ENCODE measurements at regions not wholly inside any gene's neighbourhood (a gene's known extent, or its start where the extent isn't known, plus 50 kb on each side); places are given as distances from the start of the nearest gene placed in this dataset.

DNA sequence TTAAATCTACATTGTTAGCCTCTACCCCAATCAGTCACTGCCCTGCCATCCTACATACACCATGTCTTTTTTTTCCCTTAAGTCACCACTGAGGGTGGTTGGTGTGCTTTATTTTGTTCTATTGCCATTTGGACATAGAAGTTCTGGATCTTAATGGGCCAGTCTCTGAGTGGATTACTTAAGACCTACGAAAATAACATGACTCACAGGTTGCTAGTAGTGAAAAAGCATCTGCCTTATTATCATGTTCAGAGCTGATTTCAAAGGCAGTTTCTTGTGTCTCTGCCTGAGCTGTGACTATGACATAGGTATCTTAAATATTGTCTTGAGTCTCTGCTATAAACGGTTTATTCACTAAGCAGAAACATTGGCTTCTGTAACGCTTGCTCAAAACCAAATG, 410.8 kb downstream of the MDFIC start:
- no peaks in the 10 kb centered on the region for H3F3A ChIP-seq (ENCODE audit: insufficient read depth, low read length)
- no peaks in the 10 kb centered on the region for H3K4me1 ChIP-seq (ENCODE audit: insufficient read depth, low read length, severe bottlenecking)
- no peaks in the 10 kb centered on the region for H3K79me2 ChIP-seq (ENCODE audit: insufficient read depth, low read length)
- H3K9me2 ChIP-seq (ENCODE audit: low read depth, low read length): no peaks in the 10 kb centered on the region
- H3K4me3 ChIP-seq (ENCODE audit: low read depth, low read length, poor library complexity, severe bottlenecking): no peak overlapping the region
- no peak overlapping the region for H3K4me2 ChIP-seq (ENCODE audit: low read length)
- H3K27ac ChIP-seq (ENCODE audit: low read depth, low read length, poor library complexity, severe bottlenecking): no peak overlapping the region
- no peaks in the 10 kb centered on the region for H3K9me3 ChIP-seq (ENCODE audit: low read length)
- no peak overlapping the region for H3K9ac ChIP-seq (ENCODE audit: low read length)
- H4K20me1 ChIP-seq (ENCODE audit: insufficient read depth, low read length): no peaks in the 10 kb centered on the region
- no peaks in the 10 kb centered on the region for H3K27me3 ChIP-seq (ENCODE audit: insufficient read depth, low read length)
- no peaks in the 10 kb centered on the region for H3K36me3 ChIP-seq (ENCODE audit: insufficient read depth, low read length)
- no peak overlapping the region for H2AFZ ChIP-seq (ENCODE audit: low read length)
- no peak for TF ChIP-seq EZH2 (IDR thresholded peaks at IDR 0.05; ENCODE audit: borderline replicate concordance, low read length)
- TF ChIP-seq, protein P1, sequence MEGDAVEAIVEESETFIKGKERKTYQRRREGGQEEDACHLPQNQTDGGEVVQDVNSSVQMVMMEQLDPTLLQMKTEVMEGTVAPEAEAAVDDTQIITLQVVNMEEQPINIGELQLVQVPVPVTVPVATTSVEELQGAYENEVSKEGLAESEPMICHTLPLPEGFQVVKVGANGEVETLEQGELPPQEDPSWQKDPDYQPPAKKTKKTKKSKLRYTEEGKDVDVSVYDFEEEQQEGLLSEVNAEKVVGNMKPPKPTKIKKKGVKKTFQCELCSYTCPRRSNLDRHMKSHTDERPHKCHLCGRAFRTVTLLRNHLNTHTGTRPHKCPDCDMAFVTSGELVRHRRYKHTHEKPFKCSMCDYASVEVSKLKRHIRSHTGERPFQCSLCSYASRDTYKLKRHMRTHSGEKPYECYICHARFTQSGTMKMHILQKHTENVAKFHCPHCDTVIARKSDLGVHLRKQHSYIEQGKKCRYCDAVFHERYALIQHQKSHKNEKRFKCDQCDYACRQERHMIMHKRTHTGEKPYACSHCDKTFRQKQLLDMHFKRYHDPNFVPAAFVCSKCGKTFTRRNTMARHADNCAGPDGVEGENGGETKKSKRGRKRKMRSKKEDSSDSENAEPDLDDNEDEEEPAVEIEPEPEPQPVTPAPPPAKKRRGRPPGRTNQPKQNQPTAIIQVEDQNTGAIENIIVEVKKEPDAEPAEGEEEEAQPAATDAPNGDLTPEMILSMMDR (IDR thresholded peaks at IDR 0.05; ENCODE audit: low read length): no peak

DNA sequence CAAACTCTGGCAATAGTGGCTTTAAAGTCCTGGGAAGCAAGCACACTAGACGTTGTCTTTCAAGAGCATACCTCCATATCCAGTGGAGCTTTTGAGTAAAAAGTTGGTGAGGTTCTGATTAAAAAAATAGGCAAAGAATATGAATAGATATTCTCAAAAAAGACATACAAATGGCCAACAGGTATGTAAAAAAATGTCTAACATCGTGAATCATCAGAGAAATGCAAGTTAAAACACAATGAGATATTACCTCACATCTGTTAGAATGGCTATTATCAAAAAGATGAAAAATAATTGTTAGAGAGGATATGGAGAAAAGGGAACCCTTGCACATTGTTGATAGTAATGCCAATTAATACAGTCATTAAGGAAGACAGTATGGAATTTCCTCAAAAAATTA, 407.1 kb downstream of the MDFIC start:
- H3K36me3 ChIP-seq (ENCODE audit: insufficient read depth, low read length): no peaks in the 10 kb centered on the region
- TF ChIP-seq, protein P1 (IDR thresholded peaks at IDR 0.05; ENCODE audit: low read length): no peak
- no peak for TF ChIP-seq EZH2 (IDR thresholded peaks at IDR 0.05; ENCODE audit: borderline replicate concordance, low read length)
- no peaks in the 10 kb centered on the region for H3K9me2 ChIP-seq (ENCODE audit: low read depth, low read length)
- H3K4me1 ChIP-seq (ENCODE audit: insufficient read depth, low read length, severe bottlenecking): no peaks in the 10 kb centered on the region
- no peak overlapping the region for H2AFZ ChIP-seq (ENCODE audit: low read length)
- H3K79me2 ChIP-seq (ENCODE audit: insufficient read depth, low read length): no peaks in the 10 kb centered on the region
- H3K27ac ChIP-seq (ENCODE audit: low read depth, low read length, poor library complexity, severe bottlenecking): no peak overlapping the region
- no peaks in the 10 kb centered on the region for H3F3A ChIP-seq (ENCODE audit: insufficient read depth, low read length)
- H3K9ac ChIP-seq (ENCODE audit: low read length): no peak overlapping the region
- no peak overlapping the region for H3K4me3 ChIP-seq (ENCODE audit: low read depth, low read length, poor library complexity, severe bottlenecking)
- H3K4me2 ChIP-seq (ENCODE audit: low read length): no peak overlapping the region
- H3K9me3 ChIP-seq (ENCODE audit: low read length): no peaks in the 10 kb centered on the region
- H3K27me3 ChIP-seq (ENCODE audit: insufficient read depth, low read length): no peaks in the 10 kb centered on the region
- H4K20me1 ChIP-seq (ENCODE audit: insufficient read depth, low read length): no peaks in the 10 kb centered on the region

DNA sequence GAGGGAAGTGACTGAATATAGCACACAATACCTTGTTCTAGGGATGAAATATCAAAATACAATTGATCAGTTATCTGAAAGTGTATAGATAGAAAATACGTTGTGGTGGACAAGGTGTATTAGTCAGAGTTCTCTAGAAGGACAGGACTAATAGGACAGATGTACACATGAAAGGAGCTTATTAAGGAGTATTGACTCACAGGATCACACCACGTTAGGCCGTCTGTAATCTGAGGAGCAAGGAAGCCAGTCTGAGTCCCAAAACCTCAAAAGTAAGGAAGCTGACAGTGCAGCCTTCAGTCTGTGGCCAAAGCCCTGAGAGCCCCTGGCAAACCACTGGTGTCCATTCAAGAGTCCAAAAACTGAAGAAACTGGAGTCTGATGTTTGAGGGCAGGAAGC, 406.1 kb downstream of the MDFIC start:
- H3K4me1 ChIP-seq (ENCODE audit: insufficient read depth, low read length, severe bottlenecking): no peaks in the 10 kb centered on the region
- no peaks in the 10 kb centered on the region for H3K9me2 ChIP-seq (ENCODE audit: low read depth, low read length)
- no peak overlapping the region for H3K4me2 ChIP-seq (ENCODE audit: low read length)
- no peak overlapping the region for H3K27ac ChIP-seq (ENCODE audit: low read depth, low read length, poor library complexity, severe bottlenecking)
- H2AFZ ChIP-seq (ENCODE audit: low read length): no peak overlapping the region
- no peaks in the 10 kb centered on the region for H3K27me3 ChIP-seq (ENCODE audit: insufficient read depth, low read length)
- no peaks in the 10 kb centered on the region for H3K36me3 ChIP-seq (ENCODE audit: insufficient read depth, low read length)
- H3K4me3 ChIP-seq (ENCODE audit: low read depth, low read length, poor library complexity, severe bottlenecking): no peak overlapping the region
- no peaks in the 10 kb centered on the region for H3K9me3 ChIP-seq (ENCODE audit: low read length)
- TF ChIP-seq EZH2 (IDR thresholded peaks at IDR 0.05; ENCODE audit: borderline replicate concordance, low read length): no peak
- TF ChIP-seq, protein P1 (IDR thresholded peaks at IDR 0.05; ENCODE audit: low read length): no peak
- no peaks in the 10 kb centered on the region for H4K20me1 ChIP-seq (ENCODE audit: insufficient read depth, low read length)
- no peak overlapping the region for H3K9ac ChIP-seq (ENCODE audit: low read length)
- H3K79me2 ChIP-seq (ENCODE audit: insufficient read depth, low read length): no peaks in the 10 kb centered on the region
- H3F3A ChIP-seq (ENCODE audit: insufficient read depth, low read length): no peaks in the 10 kb centered on the region

Data from OCI-LY1 (cell line).